ENCODE measurements at regions not wholly inside any gene's neighbourhood (a gene's known extent, or its start where the extent isn't known, plus 50 kb on each side); places are given as distances from the start of the nearest gene placed in this dataset.

GRCh38 chr3:117645561-117646242 is 936.1 kb downstream of the TUSC7 start:
- H3K4me3 ChIP-seq (ENCODE audit: low read depth, low read length): no peak overlapping the region
- TF ChIP-seq CTCF (conservative IDR thresholded peaks at IDR 0.05; ENCODE audit: low read depth, low read length): no peak

GRCh38 chr3:117647435-117647834 is 937.9 kb downstream of the TUSC7 start:
- no peak for DNase-seq (ENCODE audit: low read depth)
- TF ChIP-seq CTCF (conservative IDR thresholded peaks at IDR 0.05; ENCODE audit: low read depth, low read length): no peak
- no peak overlapping the region for H3K4me3 ChIP-seq (ENCODE audit: low read depth, low read length)

More at GRCh38 chr3:117645561-117646242, 936.1 kb downstream of the TUSC7 start:
- peak; percentile 31 for DNase-seq (ENCODE audit: low read depth)

GRCh38 chr3:117651246-117651645 is 941.7 kb downstream of the TUSC7 start:
- no peak for TF ChIP-seq CTCF (conservative IDR thresholded peaks at IDR 0.05; ENCODE audit: low read depth, low read length)
- DNase-seq (ENCODE audit: low read depth): no peak
- no peak overlapping the region for H3K4me3 ChIP-seq (ENCODE audit: low read depth, low read length)

- H3K4me3 ChIP-seq (ENCODE audit: low read depth, low read length): no peak overlapping the region
- peak; percentile 13 for DNase-seq (ENCODE audit: low read depth)
- TF ChIP-seq CTCF (conservative IDR thresholded peaks at IDR 0.05; ENCODE audit: low read depth, low read length): no peak
Measured at GRCh38 chr3:117656391-117656790, 946.8 kb downstream of the TUSC7 start.

- TF ChIP-seq CTCF (conservative IDR thresholded peaks at IDR 0.05; ENCODE audit: low read depth, low read length): no peak
- H3K4me3 ChIP-seq (ENCODE audit: low read depth, low read length): no peak overlapping the region
- DNase-seq (ENCODE audit: low read depth): no peak
Measured at GRCh38 chr3:117657278-117657677, 947.7 kb downstream of the TUSC7 start.

- DNase-seq (ENCODE audit: low read depth): peak; percentile 93
- TF ChIP-seq CTCF (conservative IDR thresholded peaks at IDR 0.05; ENCODE audit: low read depth, low read length): no peak
- H3K4me3 ChIP-seq (ENCODE audit: low read depth, low read length): no peak overlapping the region
Measured at GRCh38 chr3:117660941-117661817, 951.6 kb downstream of the TUSC7 start.

All from choroid plexus epithelial cell (primary cell).